WTC11 (cell line): ENCODE measurements at regions not wholly inside any gene's neighbourhood (a gene's known extent, or its start where the extent isn't known, plus 50 kb on each side); places are given as distances from the start of the nearest gene placed in this dataset.

Experiments used
- SP1 ChIP-seq: sonication (generic); formaldehyde crosslinking; conservative IDR thresholded peaks from 2 replicates; pipeline ENCODE4 v1.8.1; 2022; ENCODE audit warnings: missing genetic modification reagents
- ZNF671 ChIP-seq: fragments of 250-450 bp; sonication (Bioruptor Pico); IDR thresholded peaks from 2 replicates; pipeline ENCODE4 v1.8.0; 2021; ENCODE audit warnings: mild to moderate bottlenecking

DNA sequence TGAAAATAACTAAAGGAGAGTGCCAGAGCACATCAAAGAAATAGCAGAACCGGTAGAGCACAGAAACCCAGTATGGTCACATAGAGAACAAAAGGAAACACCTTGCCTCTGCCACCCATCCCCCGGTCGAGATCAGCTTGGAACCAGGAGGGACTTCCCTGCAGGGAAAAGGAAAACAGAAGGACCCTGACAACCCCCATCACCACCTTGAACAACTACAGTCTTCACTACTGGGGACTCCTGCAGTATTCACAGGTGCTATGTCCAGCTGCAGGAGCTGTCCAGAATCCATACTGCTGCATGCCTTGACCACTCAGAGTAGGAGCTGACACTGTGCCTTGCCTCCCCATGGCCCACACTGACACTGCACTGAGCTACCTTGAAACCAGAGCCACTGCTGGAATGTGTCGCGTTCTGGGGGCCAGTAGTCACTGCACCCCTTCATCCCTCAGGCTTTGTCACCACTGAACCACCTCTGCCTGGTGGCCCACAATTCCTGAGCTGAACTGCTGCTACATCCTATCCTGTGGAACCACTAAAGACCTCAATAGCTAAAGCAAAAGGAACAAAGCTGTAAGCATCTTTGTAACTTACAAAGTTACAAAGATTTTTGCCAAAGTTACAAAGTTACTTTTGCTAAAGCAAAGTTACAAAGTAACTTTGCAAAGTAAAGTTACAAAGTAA is 66.8 kb downstream of the TRIL start:
- no peak for TF ChIP-seq SP1 (CRISPR knock-in tag)
- no peak for TF ChIP-seq ZNF671 (CRISPR knock-in tag)
